Gastrocnemius medialis (tissue), 4 donors: ENCODE measurements at regions not wholly inside any gene's neighbourhood (a gene's known extent, or its start where the extent isn't known, plus 50 kb on each side); places are given as distances from the start of the nearest gene placed in this dataset.

Experiments used
- ATAC-seq, 2 donors: fragments of 150-250 bp; one replicate each; pipeline ENCODE4 v1.9.1; 2016
- DNase-seq, 2 donors: peaks; one replicate each; pipeline ENCODE4 v3.0.0-alpha.2; 2019
- H3K27ac ChIP-seq, 4 donors: fragments of 200-600 bp; sonication (generic); 1 replicate in 1 of 4; 2 replicates in 3 of 4; pipeline ENCODE4 v1.5.1; 2016 to 2018; ENCODE audit warnings: mild to moderate bottlenecking in 2 of 4, moderate library complexity in 1 of 4
- H3K27me3 ChIP-seq, 3 donors: fragments of 200-600 bp; sonication (generic) in 2 of 3; 1 replicate in 1 of 3; 2 replicates in 2 of 3; pipeline versions ENCODE4 v1.5.1 to v1.6.0; 2016 to 2019; ENCODE audit warnings: mild to moderate bottlenecking in 1 of 3, moderate library complexity in 1 of 3
- H3K36me3 ChIP-seq, 2 donors: fragments of 200-600 bp; sonication (generic) in 1 of 2; one replicate each; pipeline ENCODE4 v1.5.1; 2017 to 2018
- H3K4me1 ChIP-seq, 2 donors: fragments of 200-600 bp; sonication (generic) in 1 of 2; one replicate each; pipeline ENCODE4 v1.5.1; 2016 to 2017; ENCODE audit warnings: mild to moderate bottlenecking in 2 of 2
- H3K4me3 ChIP-seq, 4 donors: fragments of 200-600 bp; sonication (generic) in 3 of 4; 1 replicate in 1 of 4; 2 replicates in 3 of 4; pipeline ENCODE4 v1.5.1; 2016 to 2019; ENCODE audit warnings: mild to moderate bottlenecking in 2 of 4
- H3K9me3 ChIP-seq, 3 donors: fragments of 200-600 bp; sonication (generic) in 2 of 3; 1 replicate in 1 of 3; 2 replicates in 2 of 3; pipeline ENCODE4 v1.5.1; 2016 to 2019
- CTCF ChIP-seq, 5 experiments: fragments of 450-650 bp in 3 of 5; fragments of 200-600 bp in 2 of 5; sonication (generic) in 2 of 5; IDR thresholded peaks in 4 of 5; conservative IDR thresholded peaks in 1 of 5; 1 replicate in 4 of 5; 2 replicates in 1 of 5; pipeline ENCODE4 v1.5.1; 2016 to 2019; ENCODE audit warnings: antibody characterized with exemption in 5 of 5, mild to moderate bottlenecking in 3 of 5, moderate library complexity in 3 of 5
- POLR2A ChIP-seq, 2 donors: fragments of 450-650 bp; IDR thresholded peaks; one replicate each; pipeline ENCODE4 v1.6.1; 2017; ENCODE audit warnings: antibody characterized with exemption in 2 of 2, mild to moderate bottlenecking in 2 of 2, moderate library complexity in 2 of 2
- in situ Hi-C, 4 donors: fragments of 200-750 bp; cut with MboI; loops; one replicate each; pipeline versions ENCODE4 v1.15.0 to v1.8.0; 2017; ENCODE audit warnings: low sequenced_read_pairs in 4 of 4
- intact Hi-C: fragments of 100-400 bp; cut with DNase I; formaldehyde crosslinking; loops from one replicate; pipeline ENCODE4 v1.15.1; 2023; ENCODE audit warnings: low total_unique reads

- ATAC-seq, result no peak
- DNase-seq, result no peak
- H3K9me3 ChIP-seq, result no peaks in the 10 kb centered on the region
- in situ Hi-C loops (no loop called here), intact Hi-C loops (no loop called here)
- no peaks in the 10 kb centered on the region for H3K27me3 ChIP-seq
- H3K4me3 ChIP-seq, result no peak overlapping the region
- no peaks in the 10 kb centered on the region for H3K36me3 ChIP-seq
- TF ChIP-seq POLR2A (IDR thresholded peaks at IDR 0.05), result no peak
- H3K4me1 ChIP-seq, result peaks cover 17 to 27% of the 10 kb centered on the region in 2 donors
- H3K27ac ChIP-seq, result no peak overlapping the region
Observed at GRCh38 chr2:20552847-20553246, 98.1 kb downstream of the HS1BP3 start.

- Histone ChIP-seq H3K9me3 (no peaks in the 10 kb centered on the region), H3K4me3 (no peak overlapping the region), H3K27ac (no peak overlapping the region), H3K27me3 (no peaks in the 10 kb centered on the region), H3K4me1 (peaks cover 17 to 27% of the 10 kb centered on the region in 2 donors), H3K36me3 (no peaks in the 10 kb centered on the region)
- in situ Hi-C loops (no loop called here), intact Hi-C loops (no loop called here)
- TF ChIP-seq CTCF (IDR thresholded peaks at IDR 0.05 in 4 of 5, conservative IDR thresholded peaks at IDR 0.05 in 1 of 5), result no peak
- TF ChIP-seq POLR2A (IDR thresholded peaks at IDR 0.05), result no peak
- DNase-seq, result no peak
- ATAC-seq, result no peak
Observed at GRCh38 chr2:20553580-20553979, 97.3 kb downstream of the HS1BP3 start.

- Histone ChIP-seq H3K27ac (no peak overlapping the region), H3K9me3 (no peaks in the 10 kb centered on the region), H3K4me1 (peaks cover 16 to 20% of the 10 kb centered on the region in 2 donors), H3K4me3 (no peak overlapping the region), H3K36me3 (no peaks in the 10 kb centered on the region), H3K27me3 (no peaks in the 10 kb centered on the region)
- TF ChIP-seq POLR2A (IDR thresholded peaks at IDR 0.05) (no peak), CTCF (IDR thresholded peaks at IDR 0.05 in 4 of 5, conservative IDR thresholded peaks at IDR 0.05 in 1 of 5) (no peak)
- in situ Hi-C loops (no loop called here), intact Hi-C loops (no loop called here)
- DNase-seq (no peak), ATAC-seq (no peak)
Observed at GRCh38 chr2:20555954-20556353, 94.9 kb downstream of the HS1BP3 start.

- DNase-seq, result no peak
- no peak overlapping the region for H3K27ac ChIP-seq
- H3K4me1 ChIP-seq, result peaks cover 9 to 14% of the 10 kb centered on the region in 2 donors
- TF ChIP-seq POLR2A (IDR thresholded peaks at IDR 0.05) (no peak), CTCF (IDR thresholded peaks at IDR 0.05 in 4 of 5, conservative IDR thresholded peaks at IDR 0.05 in 1 of 5) (no peak)
- no peaks in the 10 kb centered on the region for H3K9me3 ChIP-seq
- in situ Hi-C loops, result no loop called here
- no peaks in the 10 kb centered on the region for H3K27me3 ChIP-seq
- H3K36me3 ChIP-seq, result no peaks in the 10 kb centered on the region
- intact Hi-C loops, result no loop called here
- no peak for ATAC-seq
- H3K4me3 ChIP-seq, result no peak overlapping the region
Observed at GRCh38 chr2:20556756-20557155, 94.1 kb downstream of the HS1BP3 start.

DNA sequence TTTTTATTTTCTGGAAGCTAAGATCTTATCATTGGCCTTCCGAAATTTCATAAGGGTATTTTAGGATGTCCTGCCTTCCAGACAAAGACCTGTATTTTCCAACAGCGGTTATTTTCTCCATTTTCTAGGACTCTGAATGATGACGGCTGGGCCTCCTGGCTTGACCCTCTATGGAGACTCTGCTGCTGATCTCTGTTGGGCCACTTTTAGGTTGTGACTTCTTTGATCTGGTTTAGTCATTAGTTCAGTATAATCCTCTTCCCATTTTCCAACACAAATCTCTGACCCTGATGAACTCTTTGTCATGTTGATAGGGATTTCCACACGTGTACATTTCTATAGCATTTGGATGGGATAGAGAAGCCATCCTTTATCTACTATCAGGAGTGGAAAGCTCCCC is 93.7 kb downstream of the HS1BP3 start:
- Histone ChIP-seq H3K4me3 (no peak overlapping the region), H3K36me3 (no peaks in the 10 kb centered on the region), H3K4me1 (peaks cover 4 to 9% of the 10 kb centered on the region in 2 donors), H3K27me3 (no peaks in the 10 kb centered on the region), H3K9me3 (no peaks in the 10 kb centered on the region), H3K27ac (no peak overlapping the region)
- in situ Hi-C loops (no loop called here), intact Hi-C loops (no loop called here)
- DNase-seq (no peak), ATAC-seq (no peak)
- no peak for TF ChIP-seq POLR2A (IDR thresholded peaks at IDR 0.05)
- no peak for TF ChIP-seq CTCF (IDR thresholded peaks at IDR 0.05 in 4 of 5, conservative IDR thresholded peaks at IDR 0.05 in 1 of 5)
